Aorta (tissue), 5 donors: ENCODE measurements at regions not wholly inside any gene's neighbourhood (a gene's known extent, or its start where the extent isn't known, plus 50 kb on each side); places are given as distances from the start of the nearest gene placed in this dataset.

Source experiments
- ATAC-seq: fragments of 200-7000 bp; cut with Tn5 transposase; one replicate; pipeline ENCODE4 v1.9.1; 2022; ENCODE audit warnings: moderate library complexity; ENCODE audit not compliant: low FRiP score
- DNase-seq, 2 donors: peaks; one replicate each; pipeline ENCODE4 v3.0.0-alpha.2; 2020
- H3K27ac ChIP-seq, 2 donors: one replicate each; pipeline ENCODE4 v1.5.1; 2013; ENCODE audit warnings: low read length in 2 of 2, mild to moderate bottlenecking in 2 of 2, moderate library complexity in 2 of 2, control low read depth in 1 of 2, inconsistent platforms in 1 of 2, low read depth in 1 of 2
- H3K27me3 ChIP-seq, 2 donors: one replicate each; pipeline ENCODE4 v1.6.1; 2013; ENCODE audit warnings: control low read depth in 1 of 2, low read length in 1 of 2, mild to moderate bottlenecking in 1 of 2, moderate library complexity in 1 of 2; ENCODE audit not compliant: insufficient read depth in 2 of 2, control insufficient read depth in 1 of 2
- H3K36me3 ChIP-seq, 2 donors: one replicate each; pipeline ENCODE4 v1.6.1; 2013; ENCODE audit warnings: control low read depth in 1 of 2, low read length in 1 of 2, mild to moderate bottlenecking in 1 of 2; ENCODE audit not compliant: insufficient read depth in 2 of 2, control insufficient read depth in 1 of 2
- H3K4me1 ChIP-seq, 2 donors: one replicate each; pipeline ENCODE4 v1.6.1; 2013; ENCODE audit warnings: low read length in 2 of 2, control low read depth in 1 of 2, mild to moderate bottlenecking in 1 of 2, moderate library complexity in 1 of 2; ENCODE audit not compliant: insufficient read depth in 2 of 2, control insufficient read depth in 1 of 2
- H3K4me3 ChIP-seq, 2 donors: one replicate each; pipeline ENCODE4 v1.5.1; 2013; ENCODE audit warnings: low read length in 2 of 2, control low read depth in 1 of 2, mild to moderate bottlenecking in 1 of 2
- H3K9me3 ChIP-seq: one replicate; pipeline ENCODE4 v1.6.1; 2013; ENCODE audit warnings: mild to moderate bottlenecking, low read length; ENCODE audit not compliant: control insufficient read depth
- WGBS, 2 donors: extraction: QIAGEN DNeasy Blood & Tissue Kit; methylation state at CpG; one replicate each; pipeline ENCODE4 v1.1.7; 2013; 5-methylcytosine and 5-hydroxymethylcytosine counted together
- intact Hi-C, 2 donors: fragments of 100-400 bp; cut with DNase I; formaldehyde crosslinking; loops; one replicate each; pipeline versions ENCODE4 v1.14.2 to v1.15.0; 2022
- donor health status: healthy with polysubstance abuse.
- donor health status: Bipolar disorder and iron deficiency.
- donor health status: DM: no; HTN: no; CAD: no.
- donor health status: DM: no; HTN: no; CAD: no.
- donor health status: DM: yes; HTN: yes; CAD: no.

DNA sequence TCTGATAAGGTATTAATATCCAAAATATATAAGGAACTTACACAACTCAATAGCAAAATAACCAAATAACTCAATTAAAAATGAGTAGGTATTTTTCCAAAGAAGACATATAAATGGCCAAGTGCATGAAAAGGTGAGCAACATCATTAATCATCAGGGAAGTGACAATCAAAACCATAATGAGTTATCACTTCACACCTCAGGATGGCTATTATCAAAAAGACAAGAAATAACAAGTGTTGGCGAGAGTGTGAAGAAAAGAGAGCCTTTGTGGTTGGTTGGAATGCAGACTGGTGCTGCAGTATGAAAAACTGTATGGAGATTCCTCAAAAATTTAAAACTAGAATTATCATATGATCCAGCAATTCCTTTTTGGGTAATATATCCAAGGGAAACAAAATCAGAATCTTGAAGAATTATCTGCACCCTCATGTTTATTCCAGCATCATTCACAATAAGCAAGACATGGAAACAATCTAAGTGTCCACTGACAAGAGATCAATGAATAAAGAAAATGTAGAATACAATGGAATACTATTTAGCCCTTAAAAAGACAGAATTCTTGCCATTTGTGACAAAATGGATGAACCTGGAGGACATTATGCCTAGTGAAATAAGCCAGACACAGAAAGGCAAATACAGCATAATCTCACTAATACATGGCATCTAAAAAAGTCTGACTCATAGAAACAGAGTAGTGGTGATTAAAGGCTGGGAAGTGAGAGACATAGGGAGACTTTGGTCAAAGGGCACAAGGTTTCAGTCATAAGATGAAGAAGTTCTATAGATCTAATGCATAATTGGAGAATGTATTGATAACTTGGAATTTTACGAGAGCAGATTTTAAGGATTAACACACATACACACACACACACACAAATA, 175.6 kb downstream of the FOXA2 start:
- intact Hi-C loops: no loop called here
- DNase-seq: no peak
- Histone ChIP-seq H3K27me3 (peaks cover 0 to 2% of the 10 kb centered on the region in 2 donors), H3K4me3 (no peak overlapping the region), H3K36me3 (no peaks in the 10 kb centered on the region), H3K4me1 (peaks cover 0 to 3% of the 10 kb centered on the region in 2 donors), H3K27ac (no peak overlapping the region), H3K9me3 (no peaks in the 10 kb centered on the region)
- 84 to 93% methylated on average over 2 of the region's 2 CpGs for whole genome bisulfite sequencing, 2 donors
- no peak for ATAC-seq

DNA sequence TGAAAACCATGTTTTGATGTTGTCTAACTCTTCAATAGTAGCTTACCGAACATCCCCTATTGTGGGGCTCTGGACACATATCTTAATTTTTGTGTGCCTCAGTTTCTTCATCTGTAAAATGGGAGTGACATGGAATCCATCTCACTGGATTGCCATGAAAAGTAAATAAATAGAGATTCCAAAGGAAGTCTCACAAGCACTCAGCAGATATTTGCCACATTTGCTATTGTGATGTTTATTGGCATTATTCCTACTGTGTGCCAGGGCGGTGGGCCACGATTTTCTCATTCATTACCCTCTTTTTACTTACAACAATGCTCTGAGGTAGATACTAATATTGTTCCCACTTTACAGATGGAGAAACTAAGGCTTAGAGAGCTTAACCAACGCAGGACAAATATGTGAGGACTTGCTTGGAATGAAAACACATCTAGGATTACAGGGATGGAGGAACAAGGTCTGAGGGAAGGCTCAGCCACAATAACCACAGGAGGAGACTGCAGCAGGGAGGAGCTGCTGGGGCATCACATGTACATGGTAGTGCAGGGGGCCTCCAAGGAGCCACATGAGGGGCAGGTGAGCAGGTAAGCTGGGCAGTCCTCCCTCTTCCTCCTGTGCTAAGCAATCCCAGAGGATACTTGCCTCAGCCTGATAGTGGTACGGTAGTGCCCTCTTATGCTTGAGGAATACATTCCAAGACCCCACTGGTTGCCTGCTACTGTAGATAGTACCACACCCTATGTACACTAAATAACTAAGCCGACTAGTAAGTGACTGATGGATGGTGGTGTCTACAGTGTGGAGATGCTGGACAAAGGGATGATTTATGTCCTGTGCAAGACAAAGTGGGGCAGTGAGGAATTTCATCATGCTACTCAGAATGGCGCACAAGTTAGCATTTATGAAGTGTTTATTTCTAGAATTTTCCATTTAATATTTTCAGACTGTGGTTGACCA, 176.9 kb downstream of the FOXA2 start:
- H3K4me1 ChIP-seq: peaks cover 0 to 3% of the 10 kb centered on the region in 2 donors

DNA sequence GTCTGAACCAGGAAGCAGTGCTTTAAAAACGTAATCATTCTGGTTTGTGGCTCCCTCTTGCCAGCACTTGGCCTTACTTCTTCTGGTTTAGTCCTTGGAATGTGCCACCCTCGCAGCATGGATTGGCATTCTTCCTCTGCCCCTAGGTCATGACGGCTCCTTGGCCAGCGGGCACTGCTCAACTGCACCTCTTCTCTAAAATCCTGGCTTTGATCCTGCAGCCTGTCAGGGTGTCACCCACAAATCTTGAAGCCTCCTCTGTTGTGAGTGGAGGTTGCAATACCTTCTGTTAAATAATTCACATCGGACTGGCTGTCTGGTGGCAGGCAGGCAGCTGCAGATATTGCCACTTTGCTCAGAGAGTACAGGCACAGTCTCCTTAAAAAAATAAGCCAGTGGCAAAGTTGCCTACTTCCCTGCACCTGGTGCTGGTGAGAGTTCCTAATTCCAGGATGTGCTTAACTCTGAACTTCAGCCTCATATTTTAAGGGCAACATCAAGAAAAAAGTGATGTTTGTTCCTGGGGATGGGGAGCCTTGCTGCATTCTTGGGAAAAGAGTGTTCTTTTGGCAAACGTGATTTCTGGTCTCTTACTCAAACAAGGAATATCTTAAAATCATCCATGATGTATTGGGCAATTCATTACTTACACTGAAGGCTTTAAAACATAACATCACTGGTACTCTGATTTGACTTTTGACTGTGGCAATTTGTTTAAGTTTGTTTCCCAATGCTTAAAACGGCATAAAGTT, 179.8 kb downstream of the FOXA2 start:
- no peaks in the 10 kb centered on the region for H3K9me3 ChIP-seq
- no peak for DNase-seq
- H3K4me3 ChIP-seq: peak overlapping the region in 1 of 2 donors; percentile 68
- H3K4me1 ChIP-seq: peaks cover 0 to 3% of the 10 kb centered on the region in 2 donors
- ATAC-seq: peak; percentile 33
- peak overlapping the region in 1 of 2 donors; percentile 7 for H3K27ac ChIP-seq
- 12 to 15% methylated on average over 7 of the region's 7 CpGs for WGBS, 2 donors
- no peaks in the 10 kb centered on the region for H3K36me3 ChIP-seq
- intact Hi-C loops: no loop called here
- H3K27me3 ChIP-seq: peaks cover 0 to 2% of the 10 kb centered on the region in 2 donors

More for the DNA sequence above, 176.9 kb downstream of the FOXA2 start:
- no peak for ATAC-seq
- no peak for DNase-seq
- peaks cover 0 to 2% of the 10 kb centered on the region in 2 donors for H3K27me3 ChIP-seq
- H3K36me3 ChIP-seq: no peaks in the 10 kb centered on the region
- 68 to 79% methylated on average over 7 of the region's 7 CpGs for WGBS, 2 donors
- H3K9me3 ChIP-seq: no peaks in the 10 kb centered on the region
- no peak overlapping the region for H3K27ac ChIP-seq
- no peak overlapping the region for H3K4me3 ChIP-seq
- intact Hi-C loops: no loop called here

DNA sequence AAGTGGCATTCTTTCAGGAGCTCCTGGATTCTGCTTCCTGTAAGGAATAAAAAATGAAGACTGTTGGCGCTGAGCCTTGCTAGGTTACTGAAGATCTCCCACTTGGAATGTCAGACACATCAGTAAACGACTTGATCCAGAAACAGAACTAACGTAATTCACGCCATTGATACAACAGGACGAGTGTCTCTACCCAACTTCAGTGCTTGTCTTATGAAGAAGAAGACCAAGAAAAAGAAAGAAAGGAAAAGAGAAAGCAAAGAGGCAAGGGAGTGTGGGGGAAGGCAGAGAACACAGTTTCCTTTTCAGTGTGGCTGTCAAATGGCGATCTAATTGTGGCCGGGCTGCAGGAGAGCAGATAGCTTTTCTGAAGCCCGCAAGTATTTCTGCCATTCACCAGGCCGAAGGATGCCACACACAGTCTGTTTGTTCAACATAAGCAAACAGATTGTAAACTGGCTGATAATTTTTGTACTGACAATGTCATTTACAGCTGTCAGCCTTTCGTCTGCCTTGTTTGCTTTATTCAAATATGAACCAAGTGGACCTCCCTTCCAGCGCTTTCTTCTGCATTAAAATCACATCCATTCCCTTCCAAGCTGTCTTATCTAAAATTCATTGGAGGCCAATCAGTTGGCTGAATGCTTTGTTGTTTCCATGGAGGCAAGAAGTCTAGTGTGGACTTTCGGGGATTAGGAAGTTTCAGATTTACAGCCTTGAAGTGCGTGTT, 180.6 kb downstream of the FOXA2 start:
- intact Hi-C loops: no loop called here
- peak overlapping the region; percentile 56 to 68 for H3K4me3 ChIP-seq
- peaks cover 0 to 2% of the 10 kb centered on the region in 2 donors for H3K27me3 ChIP-seq
- DNase-seq (no peak), ATAC-seq (peak; percentile 53)
- H3K4me1 ChIP-seq: peaks cover 0 to 3% of the 10 kb centered on the region in 2 donors
- H3K27ac ChIP-seq: no peak overlapping the region
- H3K36me3 ChIP-seq: no peaks in the 10 kb centered on the region
- WGBS, 2 donors: 3 to 4% methylated on average over 13 of the region's 13 CpGs
- H3K9me3 ChIP-seq: no peaks in the 10 kb centered on the region

DNA sequence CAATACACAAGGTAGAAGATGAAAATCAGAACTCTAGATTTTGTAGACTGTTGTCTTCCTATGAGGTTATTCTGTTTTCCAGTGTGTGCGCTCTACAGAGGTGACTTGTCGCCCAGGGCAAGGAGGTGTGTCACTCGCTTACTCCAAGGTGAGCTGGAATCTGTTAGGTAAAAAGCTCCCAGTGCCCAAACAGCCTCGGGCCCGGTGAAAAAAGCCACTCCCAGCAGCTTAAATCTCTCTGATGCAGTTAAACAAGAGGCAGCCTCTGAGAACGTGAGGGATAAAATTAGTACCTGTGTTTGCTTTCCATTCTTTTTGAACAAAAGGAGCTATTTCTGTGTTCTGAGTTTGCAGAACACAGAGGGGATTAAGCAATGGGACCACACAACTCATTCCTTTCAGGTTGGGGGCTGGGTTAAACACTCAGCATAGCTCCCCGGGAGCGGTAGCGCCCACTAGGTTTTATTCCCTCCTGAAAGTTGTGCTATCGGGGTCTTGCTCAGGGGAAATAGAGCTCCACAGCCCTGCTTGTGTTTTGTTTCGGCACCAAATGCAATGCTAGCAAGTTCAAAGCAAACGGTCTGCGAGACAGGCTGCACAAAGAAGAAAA, 181.2 kb downstream of the FOXA2 start:
- Histone ChIP-seq H3K4me3 (peak overlapping the region; percentile 56 to 68), H3K36me3 (no peaks in the 10 kb centered on the region), H3K9me3 (no peaks in the 10 kb centered on the region), H3K27ac (no peak overlapping the region), H3K27me3 (peaks cover 0 to 2% of the 10 kb centered on the region in 2 donors), H3K4me1 (peaks cover 0 to 3% of the 10 kb centered on the region in 2 donors)
- intact Hi-C loops: no loop called here
- ATAC-seq (peak; percentile 42), DNase-seq (no peak)
- 18 to 23% methylated on average over 13 of the region's 13 CpGs for WGBS, 2 donors

DNA sequence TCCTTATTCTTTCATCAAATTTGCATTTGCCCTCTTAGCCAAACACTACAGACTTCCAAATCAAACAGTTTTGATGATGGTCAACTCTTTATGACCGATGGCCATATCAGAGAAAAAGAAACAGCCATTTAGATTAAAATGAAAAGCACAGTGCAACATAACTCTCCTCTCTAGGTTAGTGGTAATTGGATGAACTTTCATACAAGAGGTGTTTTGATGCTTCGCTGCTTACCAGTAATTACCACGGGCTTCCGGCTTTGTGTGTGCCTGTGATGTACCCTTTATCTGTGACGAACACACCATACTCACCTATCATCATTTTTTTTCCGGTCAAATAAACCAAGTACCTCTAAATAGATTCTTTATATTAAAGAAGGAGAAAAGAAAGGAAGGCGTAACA, 181.8 kb downstream of the FOXA2 start:
- Histone ChIP-seq H3K9me3 (no peaks in the 10 kb centered on the region), H3K27ac (no peak overlapping the region), H3K36me3 (no peaks in the 10 kb centered on the region), H3K4me1 (peaks cover 0 to 3% of the 10 kb centered on the region in 2 donors), H3K4me3 (no peak overlapping the region), H3K27me3 (peaks cover 0 to under 1% of the 10 kb centered on the region in 2 donors)
- no peak for DNase-seq
- ATAC-seq: no peak
- intact Hi-C loops: no loop called here
- 82 to 91% methylated on average over 7 of the region's 7 CpGs for WGBS, 2 donors

DNA sequence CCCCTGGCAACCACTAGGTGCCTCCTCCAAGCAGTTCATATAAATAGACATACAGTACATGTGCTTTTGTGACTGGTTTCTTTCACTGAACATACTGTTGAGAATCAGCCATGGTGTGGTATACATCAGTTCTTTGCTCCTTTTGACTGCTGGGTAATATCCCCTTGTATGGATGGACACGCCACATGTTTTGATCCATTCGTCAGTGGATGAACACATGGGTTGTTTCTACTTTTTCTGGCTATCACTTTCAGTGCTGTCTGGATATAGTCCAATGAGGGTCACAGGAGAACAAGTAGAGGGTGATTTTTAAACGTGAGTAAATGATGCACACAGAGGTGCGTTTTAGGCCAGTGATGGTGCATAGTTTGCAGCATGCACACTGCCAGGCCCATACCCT, 183.9 kb downstream of the FOXA2 start:
- no peaks in the 10 kb centered on the region for H3K27me3 ChIP-seq
- no peak overlapping the region for H3K27ac ChIP-seq
- no peaks in the 10 kb centered on the region for H3K9me3 ChIP-seq
- no peak for ATAC-seq
- WGBS, 2 donors: 89 to 91% methylated on average over 4 of the region's 4 CpGs
- no peak for DNase-seq
- no peak overlapping the region for H3K4me3 ChIP-seq
- intact Hi-C loops: no loop called here
- peaks cover 0 to 3% of the 10 kb centered on the region in 2 donors for H3K4me1 ChIP-seq
- H3K36me3 ChIP-seq: no peaks in the 10 kb centered on the region
